GM23338 (cell line): ENCODE measurements at regions not wholly inside any gene's neighbourhood (a gene's known extent, or its start where the extent isn't known, plus 50 kb on each side); places are given as distances from the start of the nearest gene placed in this dataset.

Source experiments
- ATAC-seq: fragments of 200-7000 bp; cut with Tn5 transposase; 3 replicates; pipeline ENCODE4 v1.9.1; 2020
- DNase-seq: peaks from one replicate; pipeline ENCODE4 v3.0.0-alpha.2; 2015; ENCODE audit warnings: low spot score
- H2AFZ ChIP-seq: fragments of 200-600 bp; sonication (generic); 2 replicates; pipeline ENCODE4 v1.8.0; 2016; ENCODE audit warnings: antibody characterized with exemption, mild to moderate bottlenecking, moderate library complexity
- H3F3A ChIP-seq: fragments of 200-600 bp; sonication (generic); replicated peaks from 2 replicates; pipeline ENCODE4 v1.8.0; 2017; ENCODE audit warnings: antibody characterized with exemption, mixed run types, low read depth
- H3K27ac ChIP-seq: fragments of 200-600 bp; sonication (generic); 2 replicates; pipeline ENCODE4 v1.6.1; 2016; ENCODE audit warnings: low read depth
- H3K27me3 ChIP-seq: fragments of 200-600 bp; sonication (generic); 2 replicates; pipeline ENCODE4 v1.8.0; 2016; ENCODE audit warnings: mild to moderate bottlenecking, mixed run types, moderate library complexity; ENCODE audit not compliant: insufficient read depth
- H3K36me3 ChIP-seq: fragments of 200-600 bp; sonication (generic); 2 replicates; pipeline ENCODE4 v1.8.0; 2016; ENCODE audit warnings: mild to moderate bottlenecking; ENCODE audit not compliant: insufficient read depth
- H3K4me1 ChIP-seq: fragments of 200-600 bp; sonication (generic); 2 replicates; pipeline ENCODE4 v1.8.0; 2016; ENCODE audit warnings: mild to moderate bottlenecking, moderate library complexity; ENCODE audit not compliant: insufficient read depth
- H3K4me2 ChIP-seq: fragments of 200-600 bp; sonication (generic); 2 replicates; pipeline ENCODE4 v1.7.1; 2017; ENCODE audit warnings: mixed run types
- H3K4me3 ChIP-seq: fragments of 200-600 bp; sonication (generic); 2 replicates; pipeline ENCODE4 v1.6.1; 2016; ENCODE audit warnings: mixed run types
- H3K79me2 ChIP-seq: fragments of 200-600 bp; sonication (generic); replicated peaks from 2 replicates; pipeline ENCODE4 v1.8.0; 2017; ENCODE audit warnings: mild to moderate bottlenecking; ENCODE audit not compliant: insufficient read depth
- H3K9me2 ChIP-seq: fragments of 200-600 bp; sonication (generic); 2 replicates; pipeline ENCODE4 v1.8.0; 2017; ENCODE audit not compliant: insufficient read depth
- H4K20me1 ChIP-seq: fragments of 200-600 bp; sonication (generic); replicated peaks from 2 replicates; pipeline ENCODE4 v1.8.0; 2017; ENCODE audit warnings: mild to moderate bottlenecking; ENCODE audit not compliant: insufficient read depth
- H3K27ac Mint-ChIP-seq: 2 replicates; pipeline ENCODE4 v1.8.0; 2020; ENCODE audit warnings: inconsistent platforms, mild to moderate bottlenecking, moderate library complexity, mixed read lengths
- H3K27me3 Mint-ChIP-seq: 3 replicates; pipeline ENCODE4 v1.8.0; 2022; ENCODE audit warnings: low read depth, mild to moderate bottlenecking, moderate library complexity, mixed read lengths, inconsistent platforms; ENCODE audit not compliant: insufficient read depth, poor library complexity
- H3K36me3 Mint-ChIP-seq: 3 replicates; pipeline ENCODE4 v1.8.0; 2021; ENCODE audit warnings: low read depth, mild to moderate bottlenecking, inconsistent platforms, moderate library complexity, mixed read lengths
- H3K4me1 Mint-ChIP-seq: 3 replicates; pipeline ENCODE4 v1.8.0; 2020; ENCODE audit warnings: mild to moderate bottlenecking, inconsistent platforms, mixed read lengths
- H3K4me3 Mint-ChIP-seq: 3 replicates; pipeline ENCODE4 v1.8.0; 2021; ENCODE audit warnings: moderate library complexity, mild to moderate bottlenecking, inconsistent platforms, mixed read lengths
- H3K9me3 Mint-ChIP-seq: 3 replicates; pipeline ENCODE4 v1.8.0; 2020; ENCODE audit warnings: moderate library complexity, mild to moderate bottlenecking, inconsistent platforms, mixed read lengths
- CREB1 ChIP-seq: fragments of 250-450 bp; sonication (Bioruptor Pico); IDR thresholded peaks from 2 replicates; pipeline ENCODE4 v1.5.0; 2020; ENCODE audit warnings: low read depth, mild to moderate bottlenecking, moderate library complexity
- CTCF ChIP-seq, 2 experiments: fragments of 200-600 bp in 1 of 2; sonication (generic) in 1 of 2; conservative IDR thresholded peaks; 2 replicates each; pipeline versions ENCODE4 v1.5.1 to v1.6.1; 2016 to 2017; ENCODE audit warnings: antibody characterized with exemption in 2 of 2, low read depth in 2 of 2, mild to moderate bottlenecking in 2 of 2, moderate library complexity in 1 of 2
- JUNB ChIP-seq: IDR thresholded peaks from one replicate; pipeline ENCODE4 v1.6.1; 2016; ENCODE audit warnings: antibody characterized with exemption; ENCODE audit not compliant: unreplicated experiment
- POLR2AphosphoS5 ChIP-seq: IDR thresholded peaks from 2 replicates; pipeline ENCODE4 v1.6.1; 2016; ENCODE audit warnings: antibody characterized with exemption, low read depth
- REST ChIP-seq: IDR thresholded peaks from one replicate; pipeline ENCODE4 v1.6.1; 2018; ENCODE audit warnings: antibody characterized with exemption; ENCODE audit not compliant: unreplicated experiment
- ZNF462 ChIP-seq: fragments of 250-450 bp; sonication (Bioruptor Pico); IDR thresholded peaks from 2 replicates; pipeline ENCODE4 v1.5.0; 2020; ENCODE audit warnings: mild to moderate bottlenecking, moderate library complexity

- no peak for TF ChIP-seq ZNF462 (CRISPR knock-in tag)
Observed at GRCh38 chr3:86801921-86802320, 189.0 kb downstream of the VGLL3 start (continued).

- no peaks in the 10 kb centered on the region for H3K27me3 Mint-ChIP-seq
- no peak overlapping the region for H3K4me3 Mint-ChIP-seq
- no peaks in the 10 kb centered on the region for H3K4me1 Mint-ChIP-seq
- Histone ChIP-seq H3K36me3 (no peaks in the 10 kb centered on the region), H4K20me1 (no peaks in the 10 kb centered on the region), H3K4me1 (no peaks in the 10 kb centered on the region), H3F3A (no peaks in the 10 kb centered on the region), H3K4me2 (no peak overlapping the region), H3K9me2 (peaks cover 2% of the 10 kb centered on the region; the same call in 1 of the 2 replicates), H3K27ac (no peak overlapping the region), H3K4me3 (no peak overlapping the region), H2AFZ (no peak overlapping the region), H3K79me2 (no peaks in the 10 kb centered on the region), H3K27me3 (no peaks in the 10 kb centered on the region)
- H3K36me3 Mint-ChIP-seq: peaks cover 5% of the 10 kb centered on the region
- H3K9me3 Mint-ChIP-seq: peaks cover 6% of the 10 kb centered on the region
- DNase-seq: no peak
- no peak for ATAC-seq
- H3K27ac Mint-ChIP-seq: no peak overlapping the region
- TF ChIP-seq REST (no peak), POLR2AphosphoS5 (no peak), JUNB (no peak), CTCF (conservative IDR thresholded peaks at IDR 0.05; ENCODE audit: low read depth in 2 of 2) (no peak), CREB1 (CRISPR knock-in tag) (no peak)
Observed at GRCh38 chr3:86801066-86801465, 189.9 kb downstream of the VGLL3 start.
